Right lobe of liver (tissue), 6 donors: ENCODE measurements at regions not wholly inside any gene's neighbourhood (a gene's known extent, or its start where the extent isn't known, plus 50 kb on each side); places are given as distances from the start of the nearest gene placed in this dataset.

Source experiments
- ATAC-seq, 4 donors: fragments of 200-7000 bp; cut with Tn5 transposase; one replicate each; pipeline ENCODE4 v1.9.1; 2020; ENCODE audit warnings: mild to moderate bottlenecking in 4 of 4, moderate library complexity in 4 of 4
- DNase-seq, 3 donors: peaks; one replicate each; pipeline ENCODE4 v3.0.0-alpha.2; 2020
- H3K27ac ChIP-seq, 3 donors: fragments of 200-600 bp; one replicate each; pipeline ENCODE4 v1.8.0; 2022
- H3K27me3 ChIP-seq, 2 donors: fragments of 200-600 bp; one replicate each; pipeline ENCODE4 v1.8.0; 2022
- H3K36me3 ChIP-seq, 4 donors: fragments of 200-600 bp; sonication (generic) in 1 of 4; one replicate each; pipeline versions ENCODE4 v1.5.1 to v1.8.0; 2017 to 2022; ENCODE audit warnings: control low read depth in 1 of 4
- H3K4me1 ChIP-seq, 4 donors: fragments of 200-600 bp; sonication (generic) in 1 of 4; one replicate each; pipeline versions ENCODE4 v1.5.1 to v1.8.0; 2017 to 2022; ENCODE audit warnings: control low read depth in 1 of 4
- H3K4me3 ChIP-seq, 3 donors: fragments of 200-600 bp; one replicate each; pipeline ENCODE4 v1.8.0; 2022
- H3K9me3 ChIP-seq, 4 donors: fragments of 200-600 bp; sonication (generic) in 1 of 4; one replicate each; pipeline versions ENCODE4 v1.5.1 to v1.8.0; 2017 to 2022; ENCODE audit warnings: control low read depth in 1 of 4
- POLR2A ChIP-seq: fragments of 450-650 bp; IDR thresholded peaks from one replicate; pipeline ENCODE4 v1.6.1; 2017; ENCODE audit warnings: antibody characterized with exemption, mild to moderate bottlenecking
- WGBS: methylation state at CpG from one replicate; pipeline ENCODE4 v1.1.6; 2018; ENCODE audit warnings: low coverage, low lambda C conversion rate; ENCODE audit not compliant: insufficient coverage; ENCODE audit errors: missing lambda C conversion rate; 5-methylcytosine and 5-hydroxymethylcytosine counted together
- intact Hi-C, 2 donors: fragments of 100-400 bp; cut with DNase I; formaldehyde crosslinking; loops; one replicate each; pipeline versions ENCODE4 v1.11.2 to v1.14.1; 2022
- TF ChIP-seq, protein P1 (sequence below), 4 donors: fragments of 200-600 bp in 3 of 4; fragments of 450-650 bp in 1 of 4; IDR thresholded peaks; one replicate each; pipeline versions ENCODE4 v1.5.1 to v1.8.0; 2016 to 2022; ENCODE audit warnings: antibody characterized with exemption in 4 of 4, mild to moderate bottlenecking in 2 of 4
- donor health status: DM: no; HTN: yes; CAD: no.
- donor health status: DM: no; HTN: no; CAD: no.
- donor health status: DM: no; HTN: no; CAD: no.
- donor health status: DM: no; HTN: yes; CAD: no.
- donor health status: DM: no; HTN: yes; CAD: no.

DNA sequence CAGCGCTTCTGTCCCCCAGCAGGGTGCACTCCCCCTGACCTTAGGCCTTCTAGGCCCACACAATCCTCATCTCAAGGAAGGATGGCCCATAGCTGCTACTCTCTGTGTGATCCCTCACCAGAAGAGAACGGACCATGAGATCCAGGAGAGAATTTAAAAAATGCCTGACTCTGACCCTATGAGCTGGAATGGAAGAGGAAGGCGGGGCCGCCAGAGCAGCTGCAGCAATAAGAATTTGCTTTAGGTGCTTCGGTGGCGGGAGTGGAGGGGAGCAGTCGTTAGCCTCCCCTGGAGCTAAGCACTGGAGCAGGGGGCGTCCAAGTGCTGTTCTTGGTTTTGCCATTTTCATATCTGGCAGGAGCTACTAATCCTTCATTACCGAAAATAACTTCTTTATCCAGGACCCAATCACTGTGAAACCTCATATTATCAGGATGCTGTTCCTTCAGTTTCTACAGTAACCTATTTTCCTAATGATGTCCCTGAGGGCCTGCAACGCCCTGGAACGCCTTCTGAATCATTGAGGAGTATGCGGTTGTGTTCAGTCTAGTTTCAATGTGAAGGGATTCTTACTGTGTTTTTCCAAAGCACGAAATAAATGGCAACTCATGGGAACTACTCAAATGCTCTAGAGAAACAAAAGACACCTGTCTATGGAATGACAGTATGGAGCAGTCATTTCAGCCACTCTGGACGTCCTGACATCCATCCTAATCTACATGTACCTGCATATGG, 105.1 kb upstream of the SIX2 start:
- no peaks in the 10 kb centered on the region for H3K27me3 ChIP-seq
- DNase-seq (no peak), ATAC-seq (no peak)
- H3K4me1 ChIP-seq: no peaks in the 10 kb centered on the region
- WGBS: 77% methylated on average over 13 of the region's 14 CpGs
- H3K36me3 ChIP-seq: no peaks in the 10 kb centered on the region
- no peak for TF ChIP-seq POLR2A
- TF ChIP-seq, protein P1, sequence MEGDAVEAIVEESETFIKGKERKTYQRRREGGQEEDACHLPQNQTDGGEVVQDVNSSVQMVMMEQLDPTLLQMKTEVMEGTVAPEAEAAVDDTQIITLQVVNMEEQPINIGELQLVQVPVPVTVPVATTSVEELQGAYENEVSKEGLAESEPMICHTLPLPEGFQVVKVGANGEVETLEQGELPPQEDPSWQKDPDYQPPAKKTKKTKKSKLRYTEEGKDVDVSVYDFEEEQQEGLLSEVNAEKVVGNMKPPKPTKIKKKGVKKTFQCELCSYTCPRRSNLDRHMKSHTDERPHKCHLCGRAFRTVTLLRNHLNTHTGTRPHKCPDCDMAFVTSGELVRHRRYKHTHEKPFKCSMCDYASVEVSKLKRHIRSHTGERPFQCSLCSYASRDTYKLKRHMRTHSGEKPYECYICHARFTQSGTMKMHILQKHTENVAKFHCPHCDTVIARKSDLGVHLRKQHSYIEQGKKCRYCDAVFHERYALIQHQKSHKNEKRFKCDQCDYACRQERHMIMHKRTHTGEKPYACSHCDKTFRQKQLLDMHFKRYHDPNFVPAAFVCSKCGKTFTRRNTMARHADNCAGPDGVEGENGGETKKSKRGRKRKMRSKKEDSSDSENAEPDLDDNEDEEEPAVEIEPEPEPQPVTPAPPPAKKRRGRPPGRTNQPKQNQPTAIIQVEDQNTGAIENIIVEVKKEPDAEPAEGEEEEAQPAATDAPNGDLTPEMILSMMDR (IDR thresholded peaks at IDR 0.05): no peak
- no peaks in the 10 kb centered on the region for H3K9me3 ChIP-seq
- H3K27ac ChIP-seq: no peak overlapping the region
- no peak overlapping the region for H3K4me3 ChIP-seq
- intact Hi-C loops: no loop called here

DNA sequence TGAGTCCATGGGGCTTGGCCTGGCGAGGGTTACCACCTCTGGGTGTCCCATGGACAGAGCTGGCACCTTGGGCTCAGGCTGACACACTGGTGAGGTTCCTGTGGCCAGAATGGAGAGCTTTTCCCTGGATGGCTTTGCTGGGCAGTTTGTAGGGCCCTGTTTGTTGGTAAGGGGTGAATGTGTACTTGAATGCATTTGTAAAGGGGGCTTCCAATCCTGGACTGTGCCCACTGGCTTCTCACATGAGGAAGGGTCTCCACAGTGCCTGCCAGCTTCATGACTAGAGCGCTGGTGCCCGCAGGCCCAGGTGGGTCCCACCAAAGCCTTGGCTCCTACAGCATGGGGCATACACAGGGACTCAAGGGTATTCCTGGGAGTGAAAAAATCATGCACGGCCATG, 103.5 kb upstream of the SIX2 start:
- TF ChIP-seq, protein P1 (IDR thresholded peaks at IDR 0.05): no peak
- no peak for TF ChIP-seq POLR2A
- Histone ChIP-seq H3K27me3 (no peaks in the 10 kb centered on the region), H3K4me3 (no peak overlapping the region), H3K36me3 (no peaks in the 10 kb centered on the region), H3K9me3 (no peaks in the 10 kb centered on the region), H3K4me1 (no peaks in the 10 kb centered on the region), H3K27ac (no peak overlapping the region)
- ATAC-seq (no peak), DNase-seq (no peak)
- intact Hi-C loops: no loop called here
- WGBS: 50% methylated on average over 1 of the region's 4 CpGs

DNA sequence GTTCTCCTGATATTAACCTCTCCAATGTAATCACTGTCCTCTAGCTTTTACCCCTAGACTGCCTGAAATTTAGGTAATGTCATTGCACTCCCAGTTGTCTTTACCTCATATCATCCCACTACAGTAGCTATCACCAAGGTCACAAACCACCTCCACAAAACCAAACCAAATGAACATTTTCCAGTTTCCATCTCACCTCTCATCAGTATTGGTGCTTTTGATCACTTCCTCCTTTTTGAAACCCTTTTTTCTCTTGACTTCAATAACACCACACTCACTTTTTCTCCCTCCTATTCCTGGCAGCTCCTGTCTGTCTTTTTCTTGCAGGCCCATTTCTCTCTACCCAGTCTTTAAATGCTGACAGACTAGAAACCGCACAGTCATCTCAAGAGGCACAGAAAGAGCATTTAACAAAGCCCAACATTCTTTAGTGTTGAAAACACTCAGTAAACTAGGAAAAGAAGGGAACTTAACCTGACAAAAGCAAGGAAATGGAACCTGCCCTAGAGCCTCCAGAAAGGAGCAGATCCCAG, 95.9 kb upstream of the SIX2 start:
- ATAC-seq: no peak
- WGBS: 82% methylated on average over 1 of the region's 1 CpG
- no peak overlapping the region for H3K27ac ChIP-seq

DNA sequence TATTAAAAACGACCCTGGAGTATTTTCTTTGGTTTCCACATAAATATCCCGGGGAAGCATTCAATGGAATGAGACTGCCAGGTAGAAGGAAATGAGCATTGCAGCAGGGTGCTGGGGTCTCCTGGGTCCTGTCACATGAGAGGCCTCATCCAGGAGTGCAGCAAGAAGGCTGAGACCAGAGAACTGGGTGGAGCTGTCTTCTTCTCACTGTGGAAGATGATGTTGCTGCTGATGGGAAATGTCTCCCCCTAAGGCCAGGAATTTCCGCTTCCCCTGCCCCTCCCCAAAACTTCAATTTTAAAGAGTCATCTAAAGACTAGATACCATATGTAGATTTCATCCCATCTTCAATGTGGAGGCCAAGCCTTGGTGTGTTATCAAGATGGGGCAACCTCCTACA, 95.2 kb upstream of the SIX2 start:
- H3K4me3 ChIP-seq: no peak overlapping the region
- no peaks in the 10 kb centered on the region for H3K27me3 ChIP-seq
- WGBS: 86% methylated on average over 2 of the region's 3 CpGs
- no peak for ATAC-seq
- TF ChIP-seq, protein P1 (IDR thresholded peaks at IDR 0.05): no peak
- TF ChIP-seq POLR2A: no peak
- H3K36me3 ChIP-seq: no peaks in the 10 kb centered on the region
- H3K27ac ChIP-seq: no peak overlapping the region
- intact Hi-C loops: no loop called here
- H3K4me1 ChIP-seq: no peaks in the 10 kb centered on the region
- DNase-seq: no peak
- H3K9me3 ChIP-seq: no peaks in the 10 kb centered on the region

More for the DNA sequence above, 95.9 kb upstream of the SIX2 start:
- Histone ChIP-seq H3K4me1 (no peaks in the 10 kb centered on the region), H3K4me3 (no peak overlapping the region), H3K36me3 (no peaks in the 10 kb centered on the region), H3K27me3 (no peaks in the 10 kb centered on the region), H3K9me3 (no peaks in the 10 kb centered on the region)
- DNase-seq: no peak
- intact Hi-C loops: no loop called here
- TF ChIP-seq POLR2A: no peak
- TF ChIP-seq, protein P1 (IDR thresholded peaks at IDR 0.05): no peak
